B cell (primary cell): ENCODE measurements at regions not wholly inside any gene's neighbourhood (a gene's known extent, or its start where the extent isn't known, plus 50 kb on each side); places are given as distances from the start of the nearest gene placed in this dataset.

Source experiments
- ATAC-seq: fragments of 200-7000 bp; cut with Tn5 transposase; one replicate; pipeline ENCODE4 v1.10.0; 2021; ENCODE audit warnings: low read depth, mild to moderate bottlenecking, moderate number of reproducible peaks, moderate library complexity
- CTCF ChIA-PET: fragments of 350-600 bp; sonication (Branson Sonifier 250); formaldehyde crosslinking; loops from one replicate; lab custom pipeline; 2021; ENCODE audit warnings: antibody characterized with exemption, inconsistent platforms; lab: Charles Lee
- POLR2A ChIA-PET: fragments of 350-600 bp; sonication (Branson Sonifier 250); formaldehyde crosslinking; loops from one replicate; lab custom pipeline; 2021; ENCODE audit warnings: antibody characterized with exemption; lab: Charles Lee
- DNase-seq: peaks from one replicate; pipeline ENCODE4 v3.0.0; 2013
- H2AFZ ChIP-seq: 2 replicates; pipeline ENCODE4 v1.6.1; 2012; ENCODE audit warnings: mild to moderate bottlenecking, low read depth, low read length; ENCODE audit not compliant: insufficient read depth, poor library complexity, severe bottlenecking
- H3K27ac ChIP-seq, 2 donors: 1 replicate in 1 of 2; 2 replicates in 1 of 2; pipeline ENCODE4 v1.5.1; 2012 to 2013; ENCODE audit warnings: low read length in 2 of 2, mild to moderate bottlenecking in 2 of 2, moderate library complexity in 1 of 2
- H3K27me3 ChIP-seq, 4 experiments: fragments of 200-600 bp in 1 of 4; sonication (generic) in 1 of 4; replicated peaks in 1 of 4; 1 replicate in 2 of 4; 2 replicates in 2 of 4; pipeline versions ENCODE4 v1.6.1 to v1.7.0; 2013 to 2016; ENCODE audit warnings: low read length in 3 of 4, mild to moderate bottlenecking in 2 of 4, mixed read lengths in 1 of 4, moderate library complexity in 1 of 4; ENCODE audit not compliant: insufficient read depth in 4 of 4, control insufficient read depth in 3 of 4; ENCODE audit errors: control extremely low read depth in 1 of 4
- H3K36me3 ChIP-seq, 2 experiments: replicated peaks in 1 of 2; 1 replicate in 1 of 2; 2 replicates in 1 of 2; pipeline versions ENCODE4 v1.6.1 to v1.7.1; 2013; ENCODE audit warnings: low read length in 1 of 2; ENCODE audit not compliant: insufficient read depth in 2 of 2, control insufficient read depth in 1 of 2; ENCODE audit errors: control extremely low read depth in 1 of 2, extremely low read depth in 1 of 2
- H3K4me1 ChIP-seq, 2 donors: fragments of 200-600 bp in 1 of 2; sonication (generic) in 1 of 2; 1 replicate in 1 of 2; 2 replicates in 1 of 2; pipeline versions ENCODE4 v1.5.1 to v1.6.1; 2013 to 2017; ENCODE audit warnings: low read length in 2 of 2; ENCODE audit not compliant: control insufficient read depth in 2 of 2, insufficient read depth in 2 of 2
- H3K4me2 ChIP-seq: replicated peaks from 2 replicates; pipeline ENCODE3; 2012; ENCODE audit warnings: mild to moderate bottlenecking, low read depth, low read length; ENCODE audit not compliant: poor library complexity, severe bottlenecking
- H3K4me3 ChIP-seq, 5 experiments: fragments of 200-600 bp in 1 of 5; sonication (generic) in 1 of 5; 1 replicate in 3 of 5; 2 replicates in 2 of 5; pipeline versions ENCODE4 v1.5.1 to v1.7.0; 2011 to 2016; ENCODE audit warnings: low read length in 4 of 5, mild to moderate bottlenecking in 4 of 5, low read depth in 2 of 5, control low read depth in 1 of 5, moderate library complexity in 1 of 5; ENCODE audit not compliant: insufficient read depth in 1 of 5; ENCODE audit errors: control extremely low read depth in 1 of 5, extremely low read depth in 1 of 5
- H3K79me2 ChIP-seq: fragments of 200-600 bp; sonication (generic); one replicate; pipeline ENCODE4 v1.6.0; 2016; ENCODE audit warnings: low read length; ENCODE audit not compliant: control insufficient read depth, insufficient read depth
- H3K9ac ChIP-seq: fragments of 200-600 bp; sonication (generic); 2 replicates; pipeline ENCODE4 v1.6.1; 2017; ENCODE audit warnings: mild to moderate bottlenecking, low read length, moderate library complexity
- H3K9me3 ChIP-seq, 3 donors: one replicate each; pipeline versions ENCODE4 v1.6.1 to v1.7.1; 2013; ENCODE audit warnings: low read length in 2 of 3; ENCODE audit not compliant: control insufficient read depth in 2 of 3, insufficient read depth in 1 of 3; ENCODE audit errors: control extremely low read depth in 1 of 3
- H4K20me1 ChIP-seq: 2 replicates; pipeline ENCODE4 v1.6.0; 2012; ENCODE audit warnings: mild to moderate bottlenecking, low read length; ENCODE audit not compliant: insufficient read depth, control insufficient read depth, poor library complexity, severe bottlenecking
- H3K27ac Mint-ChIP-seq: one replicate; pipeline ENCODE4 v1.8.0; 2021; ENCODE audit warnings: mixed read lengths
- H3K27me3 Mint-ChIP-seq: one replicate; pipeline ENCODE4 v1.8.0; 2021; ENCODE audit warnings: mixed read lengths
- H3K4me1 Mint-ChIP-seq: one replicate; pipeline ENCODE4 v1.8.0; 2021; ENCODE audit warnings: mixed read lengths
- H3K4me3 Mint-ChIP-seq: one replicate; pipeline ENCODE4 v1.8.0; 2021; ENCODE audit warnings: mixed read lengths
- H3K9me3 Mint-ChIP-seq: one replicate; pipeline ENCODE4 v1.8.0; 2022; ENCODE audit warnings: mixed read lengths; ENCODE audit not compliant: insufficient read depth
- CTCF ChIP-seq: fragments of 200-600 bp; IDR thresholded peaks from one replicate; pipeline ENCODE4 v1.8.0; 2022; ENCODE audit warnings: antibody characterized with exemption, mild to moderate bottlenecking
- EZH2 ChIP-seq: IDR thresholded peaks from 2 replicates; pipeline ENCODE4 v1.6.1; 2012; ENCODE audit warnings: borderline replicate concordance, low read depth, mild to moderate bottlenecking, moderate library complexity, low read length; ENCODE audit not compliant: insufficient read depth, poor library complexity, severe bottlenecking
- WGBS: methylation state at CpG from one replicate; pipeline ENCODE4 v1.1.5; 2013; ENCODE audit warnings: missing lambda C conversion rate; ENCODE audit not compliant: insufficient coverage; 5-methylcytosine and 5-hydroxymethylcytosine counted together
- intact Hi-C: fragments of 100-400 bp; cut with micrococcal nuclease; formaldehyde crosslinking; loops from one replicate; pipeline ENCODE4 v1.10.0; 2022

- Mint-ChIP-seq H3K27ac (no peak overlapping the region), H3K4me1 (no peaks in the 10 kb centered on the region), H3K9me3 (peaks cover 8% of the 10 kb centered on the region), H3K4me3 (no peak overlapping the region), H3K27me3 (no peaks in the 10 kb centered on the region)
- TF ChIP-seq EZH2 (no peak), CTCF (no peak)
- no peaks in the 10 kb centered on the region for H3K27me3 ChIP-seq
- ATAC-seq (no peak), DNase-seq (no peak)
- no peak overlapping the region for H3K9ac ChIP-seq
- 80% methylated on average over 1 of the region's 3 CpGs for WGBS
- H3K79me2 ChIP-seq: no peaks in the 10 kb centered on the region
- H3K4me3 ChIP-seq: no peak overlapping the region
- CTCF ChIA-PET: no interaction called here
- POLR2A ChIA-PET: no interaction called here
- intact Hi-C loops: no loop called here
- no peaks in the 10 kb centered on the region for H3K4me1 ChIP-seq
- H3K9me3 ChIP-seq: peaks cover 0 to 7% (median 0%) of the 10 kb centered on the region in 3 donors
- no peak overlapping the region for H3K4me2 ChIP-seq
- H3K27ac ChIP-seq: no peak overlapping the region
- no peaks in the 10 kb centered on the region for H4K20me1 ChIP-seq
- no peak overlapping the region for H2AFZ ChIP-seq
- no peaks in the 10 kb centered on the region for H3K36me3 ChIP-seq
These were observed 110.7 kb upstream of the OLFM3 start for GRCh38 chr1:102107441-102107840.

- DNase-seq (no peak), ATAC-seq (no peak)
- H2AFZ ChIP-seq: no peak overlapping the region
- H3K79me2 ChIP-seq: no peaks in the 10 kb centered on the region
- no peak overlapping the region for H3K27ac ChIP-seq
- no peak overlapping the region for H3K4me2 ChIP-seq
- H3K9me3 ChIP-seq: peaks cover 0 to 7% (median 0%) of the 10 kb centered on the region in 3 donors
- H3K9ac ChIP-seq: no peak overlapping the region
- ChIA-PET POLR2A (no interaction called here), CTCF (no interaction called here)
- 80% methylated on average over 1 of the region's 3 CpGs for WGBS
- H3K27me3 Mint-ChIP-seq: no peaks in the 10 kb centered on the region
- intact Hi-C loops: no loop called here
- H3K36me3 ChIP-seq: no peaks in the 10 kb centered on the region
- H3K4me1 Mint-ChIP-seq: no peaks in the 10 kb centered on the region
- H3K27me3 ChIP-seq: no peaks in the 10 kb centered on the region
- no peaks in the 10 kb centered on the region for H3K4me1 ChIP-seq
- H3K4me3 ChIP-seq: no peak overlapping the region
- TF ChIP-seq CTCF: no peak
- no peak for TF ChIP-seq EZH2
- H3K9me3 Mint-ChIP-seq: peaks cover 8% of the 10 kb centered on the region
- no peak overlapping the region for H3K27ac Mint-ChIP-seq
- H4K20me1 ChIP-seq: no peaks in the 10 kb centered on the region
- H3K4me3 Mint-ChIP-seq: no peak overlapping the region
These were observed 109.3 kb upstream of the OLFM3 start for GRCh38 chr1:102105931-102106550.
